ENCODE measurements at regions not wholly inside any gene's neighbourhood (a gene's known extent, or its start where the extent isn't known, plus 50 kb on each side); places are given as distances from the start of the nearest gene placed in this dataset.

DNA sequence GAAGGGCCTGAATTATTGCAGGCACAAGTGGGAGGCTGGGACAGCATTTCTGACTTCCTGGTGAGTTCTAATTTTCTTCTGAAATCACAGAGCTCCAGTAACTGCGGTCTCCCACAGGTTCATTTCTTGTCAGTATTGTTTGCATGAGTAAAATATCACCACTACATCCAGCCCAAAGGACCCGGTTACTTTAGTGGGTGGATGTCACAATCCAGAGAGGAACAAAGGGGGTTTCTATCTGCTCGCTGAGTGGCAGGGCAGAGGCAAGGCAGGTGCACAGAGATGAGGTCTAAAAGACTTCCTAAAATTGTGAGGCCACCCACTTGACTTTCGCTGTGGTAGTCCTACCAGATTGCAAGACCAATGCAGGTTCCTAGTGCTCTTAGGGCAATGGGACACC lies 800.4 kb upstream of the ID2 start:
- TF ChIP-seq, protein P1, sequence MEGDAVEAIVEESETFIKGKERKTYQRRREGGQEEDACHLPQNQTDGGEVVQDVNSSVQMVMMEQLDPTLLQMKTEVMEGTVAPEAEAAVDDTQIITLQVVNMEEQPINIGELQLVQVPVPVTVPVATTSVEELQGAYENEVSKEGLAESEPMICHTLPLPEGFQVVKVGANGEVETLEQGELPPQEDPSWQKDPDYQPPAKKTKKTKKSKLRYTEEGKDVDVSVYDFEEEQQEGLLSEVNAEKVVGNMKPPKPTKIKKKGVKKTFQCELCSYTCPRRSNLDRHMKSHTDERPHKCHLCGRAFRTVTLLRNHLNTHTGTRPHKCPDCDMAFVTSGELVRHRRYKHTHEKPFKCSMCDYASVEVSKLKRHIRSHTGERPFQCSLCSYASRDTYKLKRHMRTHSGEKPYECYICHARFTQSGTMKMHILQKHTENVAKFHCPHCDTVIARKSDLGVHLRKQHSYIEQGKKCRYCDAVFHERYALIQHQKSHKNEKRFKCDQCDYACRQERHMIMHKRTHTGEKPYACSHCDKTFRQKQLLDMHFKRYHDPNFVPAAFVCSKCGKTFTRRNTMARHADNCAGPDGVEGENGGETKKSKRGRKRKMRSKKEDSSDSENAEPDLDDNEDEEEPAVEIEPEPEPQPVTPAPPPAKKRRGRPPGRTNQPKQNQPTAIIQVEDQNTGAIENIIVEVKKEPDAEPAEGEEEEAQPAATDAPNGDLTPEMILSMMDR (IDR thresholded peaks at IDR 0.05): no peak
- TF ChIP-seq POLR2A (IDR thresholded peaks at IDR 0.05): no peak
